Mammary epithelial cell (primary cell): ENCODE measurements at regions not wholly inside any gene's neighbourhood (a gene's known extent, or its start where the extent isn't known, plus 50 kb on each side); places are given as distances from the start of the nearest gene placed in this dataset.
"Not testable (repeated sequence)": the region's sequence is repeated elsewhere in the genome, so short reads cannot be mapped to it uniquely, and the experiment has no call there.

Source experiments
- EZH2 ChIP-seq: IDR thresholded peaks from 2 replicates; pipeline ENCODE4 v1.6.1; 2012; ENCODE audit warnings: low read length, inconsistent platforms, borderline replicate concordance
- TF ChIP-seq, protein P1 (sequence below), 2 donors: IDR thresholded peaks in 1 of 2; conservative IDR thresholded peaks in 1 of 2; 2 replicates each; pipeline ENCODE4 v1.5.1; 2011 to 2012; ENCODE audit warnings: inconsistent platforms in 2 of 2, low read length in 2 of 2, mild to moderate bottlenecking in 2 of 2, control low read depth in 1 of 2, low read depth in 1 of 2; ENCODE audit not compliant: insufficient read depth in 1 of 2; ENCODE audit errors: extremely low read depth in 1 of 2

DNA sequence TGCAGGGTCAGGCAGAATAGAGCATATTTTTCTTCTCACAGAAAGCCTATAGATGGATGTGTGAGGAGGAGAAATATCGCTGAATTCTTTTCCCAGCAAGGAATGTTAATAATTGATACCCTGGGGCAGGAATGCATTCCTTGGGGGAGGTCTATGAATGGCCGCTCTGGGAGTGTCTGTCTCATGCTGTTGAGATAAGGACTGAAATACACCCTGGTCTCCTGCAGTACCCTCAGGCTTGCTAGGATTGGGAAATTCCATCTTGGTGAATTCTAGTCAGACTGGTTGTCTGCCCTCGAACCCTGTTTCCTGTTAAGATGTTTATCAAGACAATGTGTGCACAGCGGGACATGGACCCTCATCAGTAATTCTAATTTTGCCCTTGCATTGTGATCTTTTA is 71.4 kb upstream of the MID1 start:
- TF ChIP-seq EZH2, result not testable (repeated sequence)
- TF ChIP-seq, protein P1, sequence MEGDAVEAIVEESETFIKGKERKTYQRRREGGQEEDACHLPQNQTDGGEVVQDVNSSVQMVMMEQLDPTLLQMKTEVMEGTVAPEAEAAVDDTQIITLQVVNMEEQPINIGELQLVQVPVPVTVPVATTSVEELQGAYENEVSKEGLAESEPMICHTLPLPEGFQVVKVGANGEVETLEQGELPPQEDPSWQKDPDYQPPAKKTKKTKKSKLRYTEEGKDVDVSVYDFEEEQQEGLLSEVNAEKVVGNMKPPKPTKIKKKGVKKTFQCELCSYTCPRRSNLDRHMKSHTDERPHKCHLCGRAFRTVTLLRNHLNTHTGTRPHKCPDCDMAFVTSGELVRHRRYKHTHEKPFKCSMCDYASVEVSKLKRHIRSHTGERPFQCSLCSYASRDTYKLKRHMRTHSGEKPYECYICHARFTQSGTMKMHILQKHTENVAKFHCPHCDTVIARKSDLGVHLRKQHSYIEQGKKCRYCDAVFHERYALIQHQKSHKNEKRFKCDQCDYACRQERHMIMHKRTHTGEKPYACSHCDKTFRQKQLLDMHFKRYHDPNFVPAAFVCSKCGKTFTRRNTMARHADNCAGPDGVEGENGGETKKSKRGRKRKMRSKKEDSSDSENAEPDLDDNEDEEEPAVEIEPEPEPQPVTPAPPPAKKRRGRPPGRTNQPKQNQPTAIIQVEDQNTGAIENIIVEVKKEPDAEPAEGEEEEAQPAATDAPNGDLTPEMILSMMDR (conservative IDR thresholded peaks at IDR 0.05 in 1 of 2, IDR thresholded peaks at IDR 0.05 in 1 of 2; ENCODE audit: extremely low read depth in 1 of 2, insufficient read depth in 1 of 2, low read depth in 1 of 2, low read length in 2 of 2), result not testable (repeated sequence)
